ENCODE measurements at regions not wholly inside any gene's neighbourhood (a gene's known extent, or its start where the extent isn't known, plus 50 kb on each side); places are given as distances from the start of the nearest gene placed in this dataset.

DNA sequence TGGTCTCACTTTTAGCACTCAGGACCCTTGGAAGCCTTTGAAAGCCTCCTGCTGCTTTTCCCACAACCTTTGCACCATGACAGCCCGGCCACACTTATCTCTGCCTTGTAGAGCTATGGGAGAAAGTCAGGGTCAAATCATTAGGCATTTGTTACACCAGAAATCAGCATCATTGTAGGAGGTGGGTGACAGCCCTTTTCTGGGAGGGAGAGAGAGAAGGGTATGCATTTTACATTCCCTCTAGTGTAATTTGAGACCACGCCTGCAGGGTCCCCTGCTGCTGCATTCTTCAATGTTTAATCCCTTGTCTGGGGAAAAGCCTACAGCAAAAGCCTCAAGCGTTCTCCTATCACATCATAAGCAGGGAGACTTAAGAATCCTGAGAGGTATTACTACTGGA is 766.8 kb upstream of the FAM98A start:
- H3K4me1 Mint-ChIP-seq (ENCODE audit: low read depth, unreplicated experiment), result no peaks in the 10 kb centered on the region
- peaks cover 10% of the 10 kb centered on the region for H3K9me3 Mint-ChIP-seq (ENCODE audit: low read depth, unreplicated experiment)
- CTCF ChIA-PET, result no interaction called here
- no peak overlapping the region for H3K4me3 Mint-ChIP-seq (ENCODE audit: low read depth, unreplicated experiment)
- TF ChIP-seq, protein P1, sequence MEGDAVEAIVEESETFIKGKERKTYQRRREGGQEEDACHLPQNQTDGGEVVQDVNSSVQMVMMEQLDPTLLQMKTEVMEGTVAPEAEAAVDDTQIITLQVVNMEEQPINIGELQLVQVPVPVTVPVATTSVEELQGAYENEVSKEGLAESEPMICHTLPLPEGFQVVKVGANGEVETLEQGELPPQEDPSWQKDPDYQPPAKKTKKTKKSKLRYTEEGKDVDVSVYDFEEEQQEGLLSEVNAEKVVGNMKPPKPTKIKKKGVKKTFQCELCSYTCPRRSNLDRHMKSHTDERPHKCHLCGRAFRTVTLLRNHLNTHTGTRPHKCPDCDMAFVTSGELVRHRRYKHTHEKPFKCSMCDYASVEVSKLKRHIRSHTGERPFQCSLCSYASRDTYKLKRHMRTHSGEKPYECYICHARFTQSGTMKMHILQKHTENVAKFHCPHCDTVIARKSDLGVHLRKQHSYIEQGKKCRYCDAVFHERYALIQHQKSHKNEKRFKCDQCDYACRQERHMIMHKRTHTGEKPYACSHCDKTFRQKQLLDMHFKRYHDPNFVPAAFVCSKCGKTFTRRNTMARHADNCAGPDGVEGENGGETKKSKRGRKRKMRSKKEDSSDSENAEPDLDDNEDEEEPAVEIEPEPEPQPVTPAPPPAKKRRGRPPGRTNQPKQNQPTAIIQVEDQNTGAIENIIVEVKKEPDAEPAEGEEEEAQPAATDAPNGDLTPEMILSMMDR (IDR thresholded peaks at IDR 0.05; ENCODE audit: unreplicated experiment), result no peak
- DNase-seq, result no peak
- intact Hi-C loops (cut with micrococcal nuclease; ENCODE audit: unreplicated experiment), result no loop called here
- BruUV-seq (replicated peaks), result no TSS peak
- no peak overlapping the region for H3K27ac Mint-ChIP-seq (ENCODE audit: unreplicated experiment)
- no peaks in the 10 kb centered on the region for H3K27me3 Mint-ChIP-seq (ENCODE audit: unreplicated experiment)
- no peaks in the 10 kb centered on the region for H3K36me3 Mint-ChIP-seq (ENCODE audit: insufficient read depth, unreplicated experiment)

DNA sequence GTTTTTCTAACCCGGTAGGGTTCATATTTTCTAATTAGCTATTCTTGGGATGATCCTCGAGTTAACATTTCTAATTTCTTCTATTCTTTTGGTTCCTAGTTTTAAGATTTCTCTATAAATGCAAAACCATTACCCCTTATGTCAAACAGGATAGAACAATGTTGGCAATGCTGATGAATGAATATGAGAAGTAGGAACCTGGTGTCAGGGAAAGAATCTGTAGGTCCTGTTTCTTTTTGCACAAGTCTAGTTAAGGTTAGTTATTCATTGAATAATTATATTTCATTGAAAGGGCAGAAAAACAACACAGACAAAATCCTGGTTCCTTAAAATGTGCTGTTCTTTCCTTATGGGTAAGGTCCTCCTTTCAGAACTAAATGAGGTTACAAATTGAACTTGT is 766.4 kb upstream of the FAM98A start:
- Mint-ChIP-seq H3K4me3 (ENCODE audit: low read depth, unreplicated experiment) (no peak overlapping the region), H3K27ac (ENCODE audit: unreplicated experiment) (no peak overlapping the region), H3K36me3 (ENCODE audit: insufficient read depth, unreplicated experiment) (no peaks in the 10 kb centered on the region), H3K4me1 (ENCODE audit: low read depth, unreplicated experiment) (no peaks in the 10 kb centered on the region), H3K27me3 (ENCODE audit: unreplicated experiment) (no peaks in the 10 kb centered on the region), H3K9me3 (ENCODE audit: low read depth, unreplicated experiment) (peaks cover 10% of the 10 kb centered on the region)
- no TSS peak for BruUV-seq (replicated peaks)
- intact Hi-C loops (cut with micrococcal nuclease; ENCODE audit: unreplicated experiment), result no loop called here
- CTCF ChIA-PET, result no interaction called here
- no peak for DNase-seq
- TF ChIP-seq, protein P1 (IDR thresholded peaks at IDR 0.05; ENCODE audit: unreplicated experiment), result no peak

DNA sequence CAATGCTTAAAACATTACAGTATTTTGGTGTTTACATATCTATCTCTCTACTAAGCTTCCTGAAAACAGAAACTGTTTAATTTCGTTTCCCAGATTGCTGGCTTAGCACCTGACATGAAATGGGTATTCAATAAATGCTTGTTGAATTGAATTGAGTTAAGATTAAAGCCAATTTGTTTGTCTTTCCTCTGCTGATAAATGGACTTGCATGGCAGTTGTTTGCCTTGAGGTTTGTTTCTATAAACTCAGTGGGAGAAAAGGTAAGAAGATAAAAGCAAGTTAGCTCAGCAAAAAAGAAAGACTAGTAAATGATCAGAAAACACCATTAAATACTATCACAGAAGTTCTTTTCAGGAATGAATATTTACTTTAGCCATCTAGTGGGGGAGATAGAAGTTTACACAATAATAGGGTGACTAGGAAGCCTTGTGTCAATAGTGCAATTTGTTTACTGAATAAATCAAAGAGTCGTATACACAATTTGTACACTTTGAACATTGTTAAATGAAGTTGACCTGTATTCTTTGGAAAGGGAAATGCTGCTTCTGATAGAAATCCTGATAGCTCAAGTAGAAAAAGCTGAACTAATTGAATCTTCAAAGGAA is 754.5 kb upstream of the FAM98A start:
- Mint-ChIP-seq H3K36me3 (ENCODE audit: insufficient read depth, unreplicated experiment) (no peaks in the 10 kb centered on the region), H3K4me3 (ENCODE audit: low read depth, unreplicated experiment) (no peak overlapping the region), H3K27me3 (ENCODE audit: unreplicated experiment) (no peaks in the 10 kb centered on the region), H3K4me1 (ENCODE audit: low read depth, unreplicated experiment) (no peaks in the 10 kb centered on the region), H3K9me3 (ENCODE audit: low read depth, unreplicated experiment) (peaks cover 2% of the 10 kb centered on the region), H3K27ac (ENCODE audit: unreplicated experiment) (no peak overlapping the region)
- CTCF ChIA-PET, result no interaction called here
- no peak for DNase-seq
- TF ChIP-seq, protein P1 (IDR thresholded peaks at IDR 0.05; ENCODE audit: unreplicated experiment), result no peak
- BruUV-seq (replicated peaks), result no TSS peak
- intact Hi-C loops (cut with micrococcal nuclease; ENCODE audit: unreplicated experiment), result no loop called here

DNA sequence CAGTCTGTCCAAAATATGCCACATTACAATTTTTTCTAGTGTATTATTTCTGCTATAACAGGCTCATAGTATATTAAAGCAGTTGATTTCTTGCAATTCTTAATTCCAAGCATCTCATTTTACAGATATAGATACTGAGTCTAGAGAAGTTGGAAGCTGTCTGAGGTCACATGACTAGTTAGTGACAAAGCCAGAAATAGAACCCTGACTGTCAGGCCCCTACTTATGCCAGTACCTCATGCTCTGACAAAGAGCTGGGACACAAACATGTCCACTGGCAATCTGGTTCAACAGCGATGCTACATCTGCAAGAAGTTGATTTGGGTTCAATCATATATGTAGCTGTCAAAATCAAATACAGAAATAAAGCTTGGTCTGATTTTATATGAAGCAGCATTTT is 750.4 kb upstream of the FAM98A start:
- intact Hi-C loops (cut with micrococcal nuclease; ENCODE audit: unreplicated experiment), result no loop called here
- Mint-ChIP-seq H3K27me3 (ENCODE audit: unreplicated experiment) (no peaks in the 10 kb centered on the region), H3K9me3 (ENCODE audit: low read depth, unreplicated experiment) (peaks cover 2% of the 10 kb centered on the region), H3K36me3 (ENCODE audit: insufficient read depth, unreplicated experiment) (no peaks in the 10 kb centered on the region), H3K4me3 (ENCODE audit: low read depth, unreplicated experiment) (no peak overlapping the region), H3K4me1 (ENCODE audit: low read depth, unreplicated experiment) (no peaks in the 10 kb centered on the region), H3K27ac (ENCODE audit: unreplicated experiment) (no peak overlapping the region)
- CTCF ChIA-PET, result no interaction called here
- TF ChIP-seq, protein P1 (IDR thresholded peaks at IDR 0.05; ENCODE audit: unreplicated experiment), result no peak
- DNase-seq, result no peak
- no TSS peak for BruUV-seq (replicated peaks)
